ENCODE measurements at regions not wholly inside any gene's neighbourhood (a gene's known extent, or its start where the extent isn't known, plus 50 kb on each side); places are given as distances from the start of the nearest gene placed in this dataset.

GRCh38 chr2:7419814-7420311 lies 502.7 kb downstream of the RNF144A start:
- TF ChIP-seq SIN3A (IDR thresholded peaks at IDR 0.05; ENCODE audit: borderline replicate concordance, insufficient read depth, low read length) (no peak), POLR2AphosphoS5 (IDR thresholded peaks at IDR 0.05; ENCODE audit: low read depth, low read length) (no peak), FOXP2 (optimal IDR thresholded peaks at IDR 0.05; ENCODE audit: borderline replicate concordance, extremely low read depth, extremely low read length, insufficient read depth) (no peak), TAF1 (IDR thresholded peaks at IDR 0.05; ENCODE audit: borderline replicate concordance, insufficient read depth, low read length) (no peak)
- TF ChIP-seq, protein P1, sequence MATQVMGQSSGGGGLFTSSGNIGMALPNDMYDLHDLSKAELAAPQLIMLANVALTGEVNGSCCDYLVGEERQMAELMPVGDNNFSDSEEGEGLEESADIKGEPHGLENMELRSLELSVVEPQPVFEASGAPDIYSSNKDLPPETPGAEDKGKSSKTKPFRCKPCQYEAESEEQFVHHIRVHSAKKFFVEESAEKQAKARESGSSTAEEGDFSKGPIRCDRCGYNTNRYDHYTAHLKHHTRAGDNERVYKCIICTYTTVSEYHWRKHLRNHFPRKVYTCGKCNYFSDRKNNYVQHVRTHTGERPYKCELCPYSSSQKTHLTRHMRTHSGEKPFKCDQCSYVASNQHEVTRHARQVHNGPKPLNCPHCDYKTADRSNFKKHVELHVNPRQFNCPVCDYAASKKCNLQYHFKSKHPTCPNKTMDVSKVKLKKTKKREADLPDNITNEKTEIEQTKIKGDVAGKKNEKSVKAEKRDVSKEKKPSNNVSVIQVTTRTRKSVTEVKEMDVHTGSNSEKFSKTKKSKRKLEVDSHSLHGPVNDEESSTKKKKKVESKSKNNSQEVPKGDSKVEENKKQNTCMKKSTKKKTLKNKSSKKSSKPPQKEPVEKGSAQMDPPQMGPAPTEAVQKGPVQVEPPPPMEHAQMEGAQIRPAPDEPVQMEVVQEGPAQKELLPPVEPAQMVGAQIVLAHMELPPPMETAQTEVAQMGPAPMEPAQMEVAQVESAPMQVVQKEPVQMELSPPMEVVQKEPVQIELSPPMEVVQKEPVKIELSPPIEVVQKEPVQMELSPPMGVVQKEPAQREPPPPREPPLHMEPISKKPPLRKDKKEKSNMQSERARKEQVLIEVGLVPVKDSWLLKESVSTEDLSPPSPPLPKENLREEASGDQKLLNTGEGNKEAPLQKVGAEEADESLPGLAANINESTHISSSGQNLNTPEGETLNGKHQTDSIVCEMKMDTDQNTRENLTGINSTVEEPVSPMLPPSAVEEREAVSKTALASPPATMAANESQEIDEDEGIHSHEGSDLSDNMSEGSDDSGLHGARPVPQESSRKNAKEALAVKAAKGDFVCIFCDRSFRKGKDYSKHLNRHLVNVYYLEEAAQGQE (IDR thresholded peaks at IDR 0.05; ENCODE audit: insufficient read depth in 1 of 2, low read depth in 2 of 2, low read length in 2 of 2) = no peak

DNA sequence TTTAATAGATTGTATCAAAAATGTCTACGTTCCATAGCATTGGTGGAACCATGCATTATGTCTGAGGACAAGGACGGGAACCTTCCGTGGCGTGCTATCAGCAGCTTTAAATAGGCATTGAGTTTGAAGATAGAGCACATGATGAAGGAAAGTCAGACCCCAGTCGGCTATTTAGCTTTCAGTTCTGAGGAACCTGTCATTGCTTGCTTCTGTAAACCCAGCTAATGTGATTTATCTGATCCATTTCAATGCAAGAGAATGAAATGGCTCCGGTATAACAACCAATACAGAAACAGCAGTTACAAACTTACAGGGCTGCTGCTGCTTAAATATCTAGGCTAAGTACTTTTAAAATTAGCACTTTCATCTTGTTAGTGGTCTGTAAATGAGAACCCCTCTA lies 503.3 kb downstream of the RNF144A start:
- TF ChIP-seq, protein P1 (IDR thresholded peaks at IDR 0.05; ENCODE audit: insufficient read depth in 1 of 2, low read depth in 2 of 2, low read length in 2 of 2) = no peak
- TF ChIP-seq TAF1 (IDR thresholded peaks at IDR 0.05; ENCODE audit: borderline replicate concordance, insufficient read depth, low read length) (no peak), POLR2AphosphoS5 (IDR thresholded peaks at IDR 0.05; ENCODE audit: low read depth, low read length) (no peak), SIN3A (IDR thresholded peaks at IDR 0.05; ENCODE audit: borderline replicate concordance, insufficient read depth, low read length) (no peak), FOXP2 (optimal IDR thresholded peaks at IDR 0.05; ENCODE audit: borderline replicate concordance, extremely low read depth, extremely low read length, insufficient read depth) (no peak)

GRCh38 chr2:7424481-7424880 lies 507.3 kb downstream of the RNF144A start:
- TF ChIP-seq TAF1 (IDR thresholded peaks at IDR 0.05; ENCODE audit: borderline replicate concordance, insufficient read depth, low read length) (no peak), SIN3A (IDR thresholded peaks at IDR 0.05; ENCODE audit: borderline replicate concordance, insufficient read depth, low read length) (no peak), POLR2AphosphoS5 (IDR thresholded peaks at IDR 0.05; ENCODE audit: low read depth, low read length) (no peak), FOXP2 (optimal IDR thresholded peaks at IDR 0.05; ENCODE audit: borderline replicate concordance, extremely low read depth, extremely low read length, insufficient read depth) (no peak)
- TF ChIP-seq, protein P1 (IDR thresholded peaks at IDR 0.05; ENCODE audit: insufficient read depth in 1 of 2, low read depth in 2 of 2, low read length in 2 of 2) = no peak

GRCh38 chr2:7427293-7428060 lies 510.3 kb downstream of the RNF144A start:
- TF ChIP-seq, protein P1 (IDR thresholded peaks at IDR 0.05; ENCODE audit: insufficient read depth in 1 of 2, low read depth in 2 of 2, low read length in 2 of 2) = no peak
- TF ChIP-seq SIN3A (IDR thresholded peaks at IDR 0.05; ENCODE audit: borderline replicate concordance, insufficient read depth, low read length) (no peak), POLR2AphosphoS5 (IDR thresholded peaks at IDR 0.05; ENCODE audit: low read depth, low read length) (no peak), TAF1 (IDR thresholded peaks at IDR 0.05; ENCODE audit: borderline replicate concordance, insufficient read depth, low read length) (no peak), FOXP2 (optimal IDR thresholded peaks at IDR 0.05; ENCODE audit: borderline replicate concordance, extremely low read depth, extremely low read length, insufficient read depth) (no peak)
